GM12873 (cell line): ENCODE measurements at regions not wholly inside any gene's neighbourhood (a gene's known extent, or its start where the extent isn't known, plus 50 kb on each side); places are given as distances from the start of the nearest gene placed in this dataset.

Experiments
- CTCF ChIP-seq: IDR thresholded peaks from 2 replicates; pipeline ENCODE4 v1.5.1; 2012; ENCODE audit warnings: low read depth, mild to moderate bottlenecking, moderate library complexity, low read length, control low read depth; ENCODE audit not compliant: insufficient read depth; ENCODE audit errors: missing control alignments

- TF ChIP-seq CTCF: no peak
These were observed 1491.9 kb downstream of the FAM181B start for GRCh38 chr11:81241672-81242275.

- peak; percentile 36 for TF ChIP-seq CTCF
These were observed 1496.5 kb downstream of the FAM181B start for GRCh38 chr11:81237139-81237538.

GRCh38 chr11:81224396-81224795 lies 1509.3 kb downstream of the FAM181B start:
- no peak for TF ChIP-seq CTCF

- TF ChIP-seq CTCF: no peak
These were observed 1511.2 kb downstream of the FAM181B start for GRCh38 chr11:81222491-81222890.

GRCh38 chr11:81220146-81220895 lies 1513.3 kb downstream of the FAM181B start:
- no peak for TF ChIP-seq CTCF

GRCh38 chr11:81219661-81220060 lies 1514.0 kb downstream of the FAM181B start:
- TF ChIP-seq CTCF: no peak

GRCh38 chr11:81218440-81218839 lies 1515.2 kb downstream of the FAM181B start:
- no peak for TF ChIP-seq CTCF
